Right cardiac atrium (tissue), 5 donors: ENCODE measurements at regions not wholly inside any gene's neighbourhood (a gene's known extent, or its start where the extent isn't known, plus 50 kb on each side); places are given as distances from the start of the nearest gene placed in this dataset.

Source experiments
- ATAC-seq, 2 donors: fragments of 200-7000 bp; cut with Tn5 transposase; one replicate each; pipeline versions ENCODE4 v1.8.0 to v1.9.1; 2020; ENCODE audit warnings: moderate library complexity in 2 of 2, mild to moderate bottlenecking in 1 of 2
- DNase-seq, 3 donors: peaks; one replicate each; pipeline ENCODE4 v3.0.0-alpha.2; 2020
- H3K27ac ChIP-seq: one replicate; pipeline ENCODE4 v1.5.1; 2013; ENCODE audit warnings: mild to moderate bottlenecking, low read length, control low read depth, moderate library complexity
- H3K27me3 ChIP-seq: one replicate; pipeline ENCODE4 v1.6.1; 2013; ENCODE audit not compliant: control insufficient read depth, insufficient read depth
- H3K4me1 ChIP-seq: one replicate; pipeline ENCODE4 v1.6.1; 2013; ENCODE audit warnings: low read length; ENCODE audit not compliant: control insufficient read depth, insufficient read depth
- H3K4me3 ChIP-seq: one replicate; pipeline ENCODE4 v1.5.1; 2013; ENCODE audit warnings: low read length, control low read depth
- H3K9me3 ChIP-seq: one replicate; pipeline ENCODE4 v1.6.1; 2013; ENCODE audit warnings: low read length; ENCODE audit not compliant: control insufficient read depth
- WGBS: extraction: QIAGEN DNeasy Blood & Tissue Kit; methylation state at CpG from one replicate; pipeline ENCODE4 v1.1.7; 2013; 5-methylcytosine and 5-hydroxymethylcytosine counted together
- intact Hi-C, 4 donors: fragments of 100-400 bp; cut with DNase I; formaldehyde crosslinking; loops; one replicate each; pipeline versions ENCODE4 v1.11.0 to v1.14.0; 2022 to 2023
- donor health status: healthy with polysubstance abuse.
- donor health status: DM: no; HTN: yes; CAD: no.
- donor health status: DM: no; HTN: no; CAD: no.
- donor health status: DM: no; HTN: yes; CAD: no; lungs with severe emphysema.
- donor health status: DM: yes; HTN: yes; CAD: no.

- H3K4me1 ChIP-seq, result no peaks in the 10 kb centered on the region
- no peaks in the 10 kb centered on the region for H3K9me3 ChIP-seq
- H3K27ac ChIP-seq, result no peak overlapping the region
- no peaks in the 10 kb centered on the region for H3K27me3 ChIP-seq
- intact Hi-C loops, result no loop called here
- 44% methylated on average over 2 of the region's 2 CpGs for WGBS
- DNase-seq (no peak), ATAC-seq (no peak)
- no peak overlapping the region for H3K4me3 ChIP-seq
These were observed 753.5 kb downstream of the PDHA2 start for GRCh38 chr4:96593422-96593821.

- Histone ChIP-seq H3K27me3 (no peaks in the 10 kb centered on the region), H3K4me1 (no peaks in the 10 kb centered on the region), H3K27ac (no peak overlapping the region), H3K4me3 (no peak overlapping the region), H3K9me3 (no peaks in the 10 kb centered on the region)
- 30% methylated on average over 6 of the region's 6 CpGs for WGBS
- ATAC-seq (no peak), DNase-seq (peak in 1 of 3 donors; percentile 44)
- intact Hi-C loops, result no loop called here
These were observed 758.6 kb downstream of the PDHA2 start for GRCh38 chr4:96598465-96598864.

- Histone ChIP-seq H3K4me3 (no peak overlapping the region), H3K27ac (no peak overlapping the region), H3K27me3 (no peaks in the 10 kb centered on the region), H3K9me3 (no peaks in the 10 kb centered on the region), H3K4me1 (no peaks in the 10 kb centered on the region)
- DNase-seq (no peak), ATAC-seq (no peak)
- intact Hi-C loops, result no loop called here
- WGBS, result 86% methylated on average over 4 of the region's 4 CpGs
These were observed 759.9 kb downstream of the PDHA2 start for GRCh38 chr4:96599752-96600151.

GRCh38 chr4:96602661-96603060 is 762.8 kb downstream of the PDHA2 start:
- H3K4me1 ChIP-seq, result no peaks in the 10 kb centered on the region
- no peak overlapping the region for H3K27ac ChIP-seq
- intact Hi-C loops, result no loop called here
- DNase-seq (no peak), ATAC-seq (no peak)
- no peaks in the 10 kb centered on the region for H3K27me3 ChIP-seq
- H3K4me3 ChIP-seq, result no peak overlapping the region
- 61% methylated on average over 3 of the region's 3 CpGs for WGBS
- no peaks in the 10 kb centered on the region for H3K9me3 ChIP-seq

GRCh38 chr4:96603641-96604040 is 763.7 kb downstream of the PDHA2 start:
- intact Hi-C loops, result no loop called here
- WGBS, result 15% methylated on average over 3 of the region's 3 CpGs
- Histone ChIP-seq H3K4me3 (no peak overlapping the region), H3K9me3 (no peaks in the 10 kb centered on the region), H3K4me1 (no peaks in the 10 kb centered on the region), H3K27ac (no peak overlapping the region), H3K27me3 (no peaks in the 10 kb centered on the region)
- DNase-seq (no peak), ATAC-seq (no peak)

GRCh38 chr4:96606451-96606850 is 766.6 kb downstream of the PDHA2 start:
- intact Hi-C loops, result no loop called here
- DNase-seq (no peak), ATAC-seq (no peak)
- Histone ChIP-seq H3K27ac (no peak overlapping the region), H3K4me1 (no peaks in the 10 kb centered on the region), H3K27me3 (no peaks in the 10 kb centered on the region), H3K4me3 (no peak overlapping the region), H3K9me3 (no peaks in the 10 kb centered on the region)

- intact Hi-C loops, result no loop called here
- no peaks in the 10 kb centered on the region for H3K9me3 ChIP-seq
- no peak overlapping the region for H3K4me3 ChIP-seq
- H3K27ac ChIP-seq, result no peak overlapping the region
- H3K27me3 ChIP-seq, result no peaks in the 10 kb centered on the region
- no peaks in the 10 kb centered on the region for H3K4me1 ChIP-seq
- WGBS, result 84% methylated on average over 3 of the region's 3 CpGs
- DNase-seq, result no peak
- no peak for ATAC-seq
These were observed 786.1 kb downstream of the PDHA2 start for GRCh38 chr4:96626023-96626422.

GRCh38 chr4:96630839-96631238 is 790.9 kb downstream of the PDHA2 start:
- Histone ChIP-seq H3K27me3 (no peaks in the 10 kb centered on the region), H3K27ac (no peak overlapping the region), H3K4me3 (no peak overlapping the region), H3K9me3 (no peaks in the 10 kb centered on the region), H3K4me1 (no peaks in the 10 kb centered on the region)
- DNase-seq (no peak), ATAC-seq (no peak)
- intact Hi-C loops, result no loop called here
- 74% methylated on average over 2 of the region's 2 CpGs for WGBS

GRCh38 chr4:96637971-96638412 is 798.1 kb downstream of the PDHA2 start:
- Histone ChIP-seq H3K4me3 (no peak overlapping the region), H3K27me3 (no peaks in the 10 kb centered on the region), H3K9me3 (no peaks in the 10 kb centered on the region), H3K4me1 (no peaks in the 10 kb centered on the region), H3K27ac (no peak overlapping the region)
- intact Hi-C loops, result no loop called here
- DNase-seq (no peak), ATAC-seq (no peak)
- 59% methylated on average over 1 of the region's 1 CpG for WGBS

GRCh38 chr4:96639932-96640331 is 800.0 kb downstream of the PDHA2 start:
- Histone ChIP-seq H3K4me1 (no peaks in the 10 kb centered on the region), H3K27me3 (no peaks in the 10 kb centered on the region), H3K4me3 (no peak overlapping the region), H3K9me3 (no peaks in the 10 kb centered on the region), H3K27ac (no peak overlapping the region)
- no peak for ATAC-seq
- intact Hi-C loops, result no loop called here
- DNase-seq, result no peak

- Histone ChIP-seq H3K4me1 (no peaks in the 10 kb centered on the region), H3K4me3 (no peak overlapping the region), H3K27ac (no peak overlapping the region), H3K27me3 (no peaks in the 10 kb centered on the region), H3K9me3 (no peaks in the 10 kb centered on the region)
- DNase-seq (no peak), ATAC-seq (no peak)
- WGBS, result 67% methylated on average over 2 of the region's 2 CpGs
- intact Hi-C loops, result no loop called here
These were observed 802.6 kb downstream of the PDHA2 start for GRCh38 chr4:96642490-96642889.

GRCh38 chr4:96646146-96646545 is 806.3 kb downstream of the PDHA2 start:
- H3K4me3 ChIP-seq, result no peak overlapping the region
- no peaks in the 10 kb centered on the region for H3K27me3 ChIP-seq
- DNase-seq (no peak), ATAC-seq (no peak)
- intact Hi-C loops, result no loop called here
- WGBS, result 82% methylated on average over 1 of the region's 1 CpG
- H3K4me1 ChIP-seq, result no peaks in the 10 kb centered on the region
- no peaks in the 10 kb centered on the region for H3K9me3 ChIP-seq
- no peak overlapping the region for H3K27ac ChIP-seq
